ENCODE measurements at regions not wholly inside any gene's neighbourhood (a gene's known extent, or its start where the extent isn't known, plus 50 kb on each side); places are given as distances from the start of the nearest gene placed in this dataset.
"Not testable (repeated sequence)": the region's sequence is repeated elsewhere in the genome, so short reads cannot be mapped to it uniquely, and the experiment has no call there.

DNA sequence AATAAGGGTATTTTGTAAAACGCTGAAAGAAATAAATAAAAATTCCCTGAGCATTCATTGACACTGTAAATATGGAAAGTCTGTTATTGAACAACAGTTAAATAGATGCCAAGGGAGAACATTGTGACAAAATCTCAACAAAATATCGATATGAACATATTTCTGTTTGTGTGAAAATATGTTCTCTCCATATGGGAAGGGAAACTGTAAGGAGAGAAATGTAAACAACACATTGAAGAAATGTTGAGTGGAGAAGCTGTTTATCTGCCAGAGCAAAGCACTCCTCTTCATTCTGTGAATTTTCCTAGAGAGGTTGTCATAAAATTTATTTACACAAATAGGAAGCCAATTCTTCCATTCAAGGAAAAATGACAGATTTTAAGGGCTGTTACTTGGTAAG, 57.1 kb upstream of the EOMES start:
- DNase-seq = no peak

DNA sequence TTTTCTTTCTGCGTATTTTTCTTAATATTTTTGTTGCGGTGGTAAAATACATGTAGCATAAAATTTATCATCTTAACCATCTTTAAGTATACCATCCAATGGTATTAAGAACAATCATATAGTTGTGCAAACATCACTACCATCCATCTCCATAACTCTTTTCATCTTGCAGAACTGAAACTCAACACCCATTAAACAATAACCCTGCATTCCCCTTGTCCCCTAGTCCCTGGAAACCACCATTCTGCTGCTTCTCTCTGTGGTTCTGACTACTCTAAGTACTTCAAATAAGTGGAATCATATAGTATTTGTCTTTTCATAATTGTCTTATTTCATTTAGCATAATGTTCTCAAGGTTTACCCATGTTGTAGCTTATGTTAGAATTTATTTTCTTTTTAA, 67.3 kb upstream of the EOMES start:
- DNase-seq = no peak

DNA sequence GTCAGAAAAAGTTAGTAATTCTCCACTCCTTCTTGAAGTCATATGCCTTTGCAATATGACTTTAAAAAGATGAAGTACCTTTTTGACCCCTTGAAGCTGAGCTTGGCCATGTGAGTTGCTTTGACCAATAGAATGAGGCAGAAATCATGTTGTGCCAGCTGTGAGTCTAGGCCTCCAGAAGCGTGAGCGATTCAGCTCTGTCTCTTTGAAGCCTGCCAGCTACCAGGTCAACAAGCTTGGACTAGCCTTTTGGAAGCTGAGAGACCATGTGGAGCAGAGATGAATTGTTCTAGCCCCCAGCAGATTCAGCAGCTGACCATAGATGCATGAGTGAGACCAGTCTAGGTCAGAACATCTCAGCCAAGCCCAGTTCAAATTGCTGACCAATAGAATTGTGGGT, 69.8 kb upstream of the EOMES start:
- DNase-seq = no peak

DNA sequence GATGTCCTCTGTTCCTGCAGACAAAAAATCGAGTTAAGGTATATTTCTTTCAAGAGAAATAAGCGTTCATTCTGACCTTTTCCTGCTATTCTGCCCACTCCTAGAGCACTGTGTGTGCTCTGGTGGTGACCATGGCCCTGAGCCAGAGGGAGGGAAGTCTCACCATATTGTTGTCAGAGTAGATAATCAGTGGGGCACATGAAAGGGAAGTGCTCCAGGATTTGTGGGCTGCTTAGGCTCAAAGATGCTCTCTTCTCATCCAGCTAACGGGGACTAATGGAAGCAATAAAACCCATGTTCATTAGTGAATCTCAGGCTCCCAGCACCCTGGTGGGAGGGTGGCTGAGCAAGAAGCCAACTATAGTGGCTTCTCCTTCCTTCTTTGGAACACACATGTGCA, 70.7 kb upstream of the EOMES start:
- DNase-seq = no peak

DNA sequence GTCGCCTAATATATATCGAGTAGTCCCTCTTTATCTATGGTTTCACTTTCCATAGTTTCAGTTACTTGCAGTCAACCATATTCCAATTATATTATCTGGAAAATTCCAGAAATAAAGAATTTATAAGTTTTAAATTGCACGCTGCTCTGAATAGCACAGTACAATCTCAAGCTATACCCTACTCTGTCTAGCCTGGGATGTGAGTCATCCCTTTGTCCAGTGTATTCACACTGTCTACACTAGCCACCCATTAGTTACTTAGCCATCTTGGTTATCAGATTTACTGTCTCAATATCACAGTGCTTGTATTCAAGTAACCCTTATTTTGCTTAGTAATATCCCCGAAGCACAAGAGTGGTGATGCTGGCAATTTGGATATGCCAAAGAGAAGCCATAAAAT, 72.1 kb upstream of the EOMES start:
- no peak for DNase-seq

DNA sequence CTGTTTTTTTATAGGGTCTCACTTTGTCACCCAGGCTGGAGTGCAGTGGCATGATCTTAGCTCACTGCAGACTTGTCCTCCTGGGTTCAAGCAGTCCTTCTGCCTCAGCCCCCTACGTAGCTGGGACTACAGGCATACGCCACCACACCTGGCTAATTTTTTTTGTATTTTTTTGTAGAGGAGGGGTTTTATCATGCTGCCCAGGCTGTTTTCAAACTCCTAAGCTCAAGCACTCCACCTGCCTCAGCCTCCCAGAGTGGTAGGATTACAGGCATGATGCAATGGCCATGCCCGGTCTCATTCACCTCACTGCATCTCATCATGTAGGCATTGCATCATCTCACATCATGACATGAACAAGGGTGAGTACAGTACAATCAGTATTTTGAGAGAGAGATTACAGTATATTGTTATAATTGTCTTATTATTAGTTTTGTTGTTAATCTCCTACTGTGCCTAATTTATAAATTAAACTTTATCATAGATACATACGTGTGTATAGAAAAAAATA, 74.3 kb upstream of the EOMES start:
- no peak for DNase-seq

DNA sequence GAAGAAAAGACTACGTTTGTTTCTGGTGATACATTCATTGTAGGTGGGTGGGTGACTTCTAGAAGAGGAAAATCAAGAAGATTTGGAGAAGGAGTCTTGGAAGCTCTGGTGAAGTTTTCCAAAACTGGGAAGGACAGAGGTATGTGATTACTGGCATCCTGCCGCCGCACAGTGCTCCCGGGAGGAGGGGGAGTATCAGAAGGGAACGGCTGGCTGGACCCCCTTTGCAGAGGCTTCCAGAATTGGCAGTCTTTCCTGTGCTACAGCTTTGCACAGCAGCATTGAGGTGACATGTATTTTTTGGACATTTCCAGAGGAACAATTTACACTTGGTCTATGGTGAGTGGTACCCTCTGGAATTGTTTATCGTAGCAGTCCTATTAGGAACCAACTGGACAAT, 75.7 kb upstream of the EOMES start:
- no peak for DNase-seq

DNA sequence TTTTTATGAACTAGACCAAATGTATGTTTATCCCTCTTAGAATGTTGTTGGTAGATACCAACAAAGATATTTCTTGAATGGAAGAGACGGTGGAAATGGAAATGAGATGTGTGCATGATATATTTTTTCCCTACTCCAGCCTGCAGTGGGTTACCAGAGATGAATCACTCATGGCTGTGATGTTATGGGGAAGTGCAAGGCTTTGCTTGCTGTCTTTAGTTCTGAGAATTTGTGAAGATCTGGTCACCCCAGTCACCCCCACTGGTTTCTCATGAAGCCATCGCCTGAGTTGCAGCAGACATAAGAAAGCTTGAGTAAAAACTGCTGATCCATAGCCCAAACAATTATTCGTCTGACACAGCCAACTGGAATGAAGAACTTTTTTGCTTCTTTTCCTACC, 78.1 kb upstream of the EOMES start:
- no peak for DNase-seq

DNA sequence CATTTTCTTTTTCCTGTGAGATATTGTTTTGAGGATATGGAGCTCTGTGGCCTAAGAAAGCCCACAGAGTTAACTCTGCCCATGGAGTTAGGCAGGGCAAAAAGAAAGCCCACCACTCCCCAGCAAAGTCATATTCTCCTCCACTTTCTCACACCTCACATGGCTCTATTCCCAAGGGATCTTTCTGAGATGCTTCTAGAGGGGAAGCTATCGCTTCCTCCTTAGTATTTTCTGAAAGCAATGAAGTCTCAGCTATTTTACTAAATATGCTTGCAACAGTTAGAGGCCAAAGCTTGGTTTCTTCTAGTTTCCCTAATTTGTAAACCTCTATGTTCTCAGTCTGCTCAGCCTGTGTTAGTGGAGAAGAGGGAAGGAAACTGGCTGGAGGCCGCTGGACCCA, 80.3 kb upstream of the EOMES start:
- DNase-seq = no peak

DNA sequence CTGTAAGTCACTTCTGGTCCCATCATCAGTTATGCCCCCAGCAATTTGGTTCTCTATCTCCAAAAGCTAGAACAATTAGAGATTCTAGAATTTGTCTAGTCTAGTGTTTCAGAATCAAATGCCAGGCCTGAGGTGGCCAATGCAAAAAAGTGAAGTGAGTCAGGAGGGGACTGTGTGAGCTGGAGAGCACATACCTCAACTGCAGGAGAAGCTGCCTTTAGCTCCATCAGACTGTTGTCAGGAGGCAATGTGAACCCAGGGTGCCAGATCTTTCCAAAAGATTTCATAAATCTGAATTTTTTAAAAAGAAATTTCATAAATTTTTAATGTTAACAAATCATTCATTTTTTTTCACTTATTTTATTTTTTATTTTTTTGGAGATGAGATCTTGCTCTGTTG, 80.7 kb upstream of the EOMES start:
- DNase-seq = no peak

DNA sequence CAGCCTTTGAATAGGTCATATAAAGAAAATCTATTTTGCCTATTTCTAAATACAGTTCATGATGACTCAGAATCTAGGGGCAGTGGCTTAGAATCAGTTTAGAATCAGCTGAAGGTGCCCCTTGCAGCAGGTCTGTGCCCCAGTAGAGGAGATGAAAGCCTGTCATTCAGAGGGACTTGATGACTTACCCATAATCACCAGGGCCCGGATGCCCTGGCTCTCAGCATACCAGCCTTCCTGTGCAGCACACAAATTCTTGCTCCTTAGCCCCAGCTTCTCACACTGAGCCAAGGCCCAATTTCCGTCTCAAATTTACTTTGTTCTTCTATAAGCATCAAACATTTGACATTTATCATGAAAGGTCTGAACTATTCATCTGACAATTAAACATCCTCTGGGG, 83.2 kb upstream of the EOMES start:
- DNase-seq = no peak

DNA sequence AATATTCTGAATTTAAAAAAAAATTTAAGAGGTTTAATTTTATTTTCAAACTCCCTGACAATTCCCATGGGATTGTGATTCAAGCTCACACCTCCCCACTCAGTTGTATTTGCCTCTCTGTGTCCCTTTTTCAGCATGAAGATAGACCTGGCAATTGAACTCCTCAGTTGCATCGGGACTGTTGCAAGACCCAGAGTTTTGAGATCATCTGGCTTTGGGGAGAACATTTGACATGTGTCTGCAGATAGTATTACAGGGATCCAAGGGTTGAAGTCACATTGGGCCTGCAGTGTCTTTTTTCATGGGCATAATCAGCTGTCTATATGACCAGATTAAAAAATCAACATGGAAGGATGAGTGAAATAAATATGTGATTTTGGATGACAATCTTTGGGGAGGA, 91.1 kb upstream of the EOMES start:
- no peak for DNase-seq

DNA sequence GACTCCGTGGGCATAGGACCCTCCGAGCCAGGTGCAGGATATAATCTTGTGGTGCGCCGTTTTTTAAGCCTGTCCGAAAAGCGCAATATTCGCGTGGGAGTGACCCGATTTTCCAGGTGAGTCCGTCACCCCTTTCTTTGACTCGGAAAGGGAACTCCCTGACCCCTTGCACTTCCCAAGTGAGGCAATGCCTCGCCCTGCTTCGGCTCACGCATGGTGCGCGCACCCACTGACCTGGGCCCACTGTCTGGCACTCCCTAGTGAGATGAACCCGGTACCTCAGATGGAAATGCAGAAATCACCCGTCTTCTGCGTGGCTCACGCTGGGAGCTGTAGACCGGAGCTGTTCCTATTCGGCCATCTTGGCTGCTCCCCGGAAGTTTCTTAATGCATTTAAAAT, 99.5 kb upstream of the EOMES start:
- not testable (repeated sequence) for DNase-seq

DNA sequence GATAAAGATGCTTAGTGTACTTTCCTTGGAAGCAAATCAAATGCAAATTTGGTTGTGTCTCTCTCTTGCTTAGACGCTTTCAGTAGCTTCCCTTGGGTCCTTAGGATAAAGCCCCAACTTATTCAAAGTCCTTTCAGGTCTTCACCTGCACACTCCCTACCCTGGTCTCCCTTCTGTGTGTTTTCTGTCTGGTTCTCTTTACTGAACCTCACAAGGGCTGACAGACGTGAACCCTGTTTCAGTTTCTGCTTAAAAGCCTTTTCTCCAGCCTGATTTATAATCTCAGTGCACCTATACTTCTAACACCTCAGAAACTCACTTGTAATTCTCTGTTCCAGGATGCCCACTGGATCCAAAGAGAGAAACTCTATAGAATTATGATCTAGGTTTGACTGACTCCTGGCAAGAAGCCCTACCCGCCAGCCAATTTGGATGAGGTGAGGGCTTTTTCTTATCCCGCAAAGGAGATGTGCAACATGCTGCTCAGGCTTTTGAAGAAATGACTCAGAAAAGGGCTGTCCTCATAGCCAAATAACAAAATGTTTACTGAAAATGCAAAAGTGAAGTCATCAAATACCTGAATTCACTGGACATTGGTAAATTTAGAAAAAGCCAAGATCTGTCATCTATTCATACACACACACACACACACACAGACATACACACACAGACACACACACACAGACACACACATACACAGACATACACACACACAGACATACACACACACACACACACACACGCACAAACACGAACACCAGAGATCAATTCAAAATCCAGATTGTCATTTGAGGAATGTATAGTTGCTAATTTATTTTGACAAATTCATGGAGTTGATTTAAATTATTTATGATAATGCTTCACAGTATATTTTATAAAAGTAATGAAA, 102.4 kb upstream of the EOMES start:
- DNase-seq = no peak

DNA sequence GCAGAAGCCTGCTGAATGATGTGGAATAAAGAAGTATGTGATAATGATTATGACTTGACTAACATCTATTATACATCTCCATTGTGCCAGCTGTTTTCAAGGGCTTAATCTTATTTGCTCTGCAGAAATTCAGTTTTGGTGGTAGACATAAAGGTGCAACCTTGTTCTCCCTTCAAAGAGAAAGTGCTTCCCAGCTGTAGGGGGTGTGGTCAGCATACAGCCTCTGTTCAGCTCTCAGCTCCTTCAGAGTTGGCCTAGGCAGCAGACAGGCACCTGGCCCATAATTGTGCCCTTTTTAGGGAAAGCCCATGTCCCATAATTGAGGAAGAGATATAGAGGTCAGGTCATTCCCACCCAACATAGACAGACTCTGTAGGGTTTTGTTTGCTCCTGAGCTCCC, 104.3 kb upstream of the EOMES start:
- no peak for DNase-seq

DNA sequence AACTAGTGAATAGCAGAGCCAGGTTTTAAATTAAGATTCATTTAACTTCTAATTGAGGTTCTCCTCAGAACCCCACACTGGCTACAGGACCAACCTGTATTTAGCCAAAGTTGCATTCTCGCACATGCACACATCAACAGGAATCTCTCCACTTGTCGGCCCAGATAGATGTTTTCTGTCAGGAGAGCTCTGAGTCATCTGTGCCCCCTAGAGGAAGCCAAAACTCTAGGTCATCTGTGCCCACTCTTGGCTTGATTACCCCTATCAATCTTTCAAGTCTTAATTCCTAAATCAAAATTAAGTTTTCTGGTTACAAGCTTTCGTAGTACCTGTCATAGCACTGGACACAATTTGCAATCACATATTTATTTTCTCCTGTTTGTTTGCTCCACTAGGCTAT, 104.9 kb upstream of the EOMES start:
- no peak for DNase-seq

DNA sequence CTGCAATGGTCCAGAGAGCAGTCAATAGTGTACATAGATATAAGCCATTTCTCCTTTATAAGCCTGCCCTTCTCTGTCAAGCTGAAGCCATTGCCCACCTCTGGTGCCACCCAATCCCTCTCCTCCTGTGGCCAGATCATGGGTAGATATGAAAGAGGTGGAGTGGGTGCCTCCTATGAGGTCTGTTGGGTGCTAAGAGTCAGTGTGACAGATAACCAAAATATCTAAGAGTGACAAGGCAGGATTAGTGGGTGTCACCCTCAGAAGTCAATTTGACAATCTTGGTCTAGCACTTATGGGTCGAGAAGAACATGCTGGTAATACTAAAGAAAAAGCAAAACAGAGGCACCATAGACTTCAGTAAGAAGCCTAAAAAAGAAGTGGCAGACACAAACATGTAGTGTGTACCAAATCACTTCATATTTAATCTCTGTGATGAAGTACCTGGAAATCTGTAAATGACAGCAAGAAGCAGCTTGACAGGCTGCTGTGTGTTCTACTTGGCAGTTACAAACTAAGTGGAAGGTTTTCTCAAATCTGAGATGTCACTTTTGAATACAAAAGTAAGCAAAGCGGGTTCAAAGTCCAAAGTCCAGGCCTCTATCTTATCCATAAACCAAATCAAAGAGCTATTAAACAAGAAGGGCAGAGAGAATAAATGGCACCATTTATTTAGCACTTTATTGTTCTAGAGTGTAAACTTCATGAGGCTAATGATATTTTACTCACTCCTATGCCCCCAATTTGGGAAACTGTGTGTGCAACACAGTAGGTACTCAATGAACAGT, 118.9 kb upstream of the EOMES start:
- DNase-seq = no peak

DNA sequence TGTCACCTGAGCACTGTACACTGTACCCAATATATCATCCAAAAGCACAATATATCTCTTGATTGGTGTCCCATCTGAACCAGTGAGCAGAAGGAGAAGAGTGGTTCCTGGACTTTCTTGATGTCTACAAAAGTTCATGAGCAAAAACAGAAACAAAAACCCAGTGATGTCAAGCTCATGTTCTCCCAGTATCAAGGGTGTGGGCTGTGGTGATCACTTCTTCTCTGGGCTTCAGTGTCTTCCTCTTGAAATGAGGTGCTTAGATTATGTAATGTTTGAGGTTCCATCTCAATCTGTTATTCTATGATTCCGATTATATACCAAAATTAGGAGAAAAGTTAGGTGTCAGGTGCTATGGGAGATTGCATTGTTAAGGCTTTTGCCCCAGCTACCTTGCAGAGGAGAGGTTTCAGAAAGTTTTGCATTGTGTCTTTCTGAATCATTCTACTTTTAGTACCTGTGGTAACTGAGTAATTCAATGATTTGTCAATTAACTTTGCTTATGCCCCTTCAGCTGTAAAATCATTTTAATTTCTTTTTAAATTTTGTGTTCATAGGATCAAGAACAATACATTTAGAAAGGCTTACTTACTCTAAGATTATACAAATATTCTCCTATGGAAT, 122.0 kb upstream of the EOMES start:
- DNase-seq = no peak

DNA sequence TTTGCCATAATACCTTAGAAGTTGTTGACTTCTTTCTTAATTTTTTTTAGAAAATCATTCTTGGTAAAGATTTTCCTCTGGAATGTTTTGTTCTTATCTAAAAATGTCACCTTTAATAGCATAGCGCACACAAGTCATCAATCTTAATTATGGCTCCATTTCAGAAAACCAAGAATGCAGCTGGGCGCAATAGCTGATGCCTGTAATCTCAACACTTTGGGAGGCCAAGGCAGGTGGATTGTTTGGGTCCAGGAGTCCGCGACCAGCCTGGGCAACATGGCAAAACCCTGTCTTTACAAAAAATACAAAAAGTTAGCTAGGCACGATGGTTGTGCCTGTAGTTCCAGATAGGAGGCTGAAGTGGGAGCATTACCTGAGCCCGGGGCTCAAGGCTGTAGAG, 125.6 kb upstream of the EOMES start:
- no peak for DNase-seq

DNA sequence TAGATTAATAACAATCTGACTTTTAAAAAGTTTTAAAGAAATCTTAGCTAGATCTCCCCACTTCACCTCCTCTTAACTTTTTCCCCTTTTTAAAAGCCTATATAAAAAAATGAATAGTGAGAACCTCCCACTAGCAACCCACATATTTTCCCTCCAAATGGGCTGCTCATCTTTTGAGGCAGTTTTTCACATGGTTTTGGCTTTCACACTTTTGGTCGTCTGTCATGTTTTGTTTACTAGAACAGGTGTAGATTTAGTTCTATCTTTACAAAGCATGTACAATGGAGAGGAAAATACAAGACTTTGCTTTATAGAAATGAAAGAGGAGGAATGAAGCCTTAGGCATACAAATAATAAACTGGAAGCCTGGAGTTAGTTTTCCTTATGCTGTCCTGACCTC, 126.7 kb upstream of the EOMES start:
- DNase-seq = no peak

DNA sequence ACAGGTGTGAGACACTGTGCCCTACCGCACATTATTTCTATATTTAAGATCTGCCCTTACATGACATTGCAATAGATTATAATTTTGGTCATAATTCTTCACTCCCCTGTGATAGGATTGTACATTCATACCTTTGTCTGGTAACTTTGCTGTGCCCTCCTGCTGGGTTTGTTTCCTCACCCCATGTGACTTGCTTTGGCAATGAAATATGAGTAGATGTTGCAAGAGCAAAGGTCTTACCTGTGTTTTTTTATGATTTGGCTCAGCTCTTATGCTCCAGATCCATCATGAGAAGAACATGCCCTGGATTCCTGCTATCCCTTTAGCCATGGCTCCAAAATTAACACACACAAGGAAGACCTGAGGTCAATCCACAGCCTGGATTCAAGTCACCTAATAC, 137.7 kb upstream of the EOMES start:
- no peak for DNase-seq

DNA sequence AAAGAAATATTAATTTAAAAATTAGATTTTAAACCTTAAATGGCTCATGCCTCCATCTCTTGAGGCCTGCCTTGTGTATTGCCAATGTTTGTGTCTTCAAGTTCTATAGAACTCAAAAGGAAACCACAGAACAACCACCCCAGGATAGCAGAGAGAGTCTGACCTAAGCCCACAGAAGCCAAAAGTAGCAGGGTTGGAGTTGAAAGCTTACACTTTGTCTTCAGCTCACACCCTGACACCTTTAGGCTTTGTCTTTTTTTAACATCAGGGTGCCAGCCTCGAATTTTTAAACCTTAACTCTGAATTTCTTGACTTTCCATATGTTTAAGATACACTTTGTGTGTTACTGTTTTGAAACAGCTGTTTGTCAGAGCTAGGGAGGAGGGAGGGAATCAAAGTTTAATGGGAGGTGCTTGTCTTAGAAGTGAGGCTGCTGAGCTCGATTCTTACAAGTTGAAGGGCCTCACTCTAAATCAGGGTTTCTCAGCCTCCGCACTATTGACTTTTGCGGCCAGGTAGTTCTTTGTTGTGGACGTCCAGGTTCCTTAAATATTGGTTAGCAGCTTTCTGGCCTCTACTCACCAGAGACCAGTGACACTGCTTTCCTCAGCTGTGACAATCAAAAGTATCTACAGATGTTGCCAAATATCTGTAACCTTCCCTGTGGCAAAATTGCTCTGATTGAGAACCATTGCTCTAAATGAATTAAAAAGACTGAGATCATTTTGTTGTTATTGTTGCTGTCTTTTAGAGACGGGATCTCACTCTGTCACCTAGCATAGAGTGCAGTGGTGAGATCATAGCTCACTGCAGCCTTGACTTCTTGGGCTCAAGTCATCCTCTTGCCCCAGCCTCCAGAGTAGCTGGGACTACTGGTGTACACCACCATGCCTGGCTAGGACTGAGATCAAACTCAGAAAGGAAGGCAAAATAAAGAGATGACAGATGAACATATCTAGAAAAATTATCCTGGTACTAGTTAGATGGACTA, 139.2 kb upstream of the EOMES start:
- no peak for DNase-seq
